Upper lobe of left lung (tissue), 6 donors: ENCODE measurements at regions not wholly inside any gene's neighbourhood (a gene's known extent, or its start where the extent isn't known, plus 50 kb on each side); places are given as distances from the start of the nearest gene placed in this dataset.

Experiments used
- ATAC-seq, 2 donors: fragments of 200-7000 bp; cut with Tn5 transposase; one replicate each; pipeline ENCODE4 v1.9.1; 2022; ENCODE audit warnings: mild to moderate bottlenecking in 2 of 2, moderate library complexity in 2 of 2; ENCODE audit not compliant: low FRiP score in 2 of 2
- DNase-seq, 2 donors: peaks; one replicate each; pipeline ENCODE4 v3.0.0-alpha.2; 2019 to 2020
- H3K27ac ChIP-seq, 4 donors: fragments of 200-600 bp; sonication (generic); one replicate each; pipeline ENCODE4 v1.5.1; 2016 to 2019
- H3K27me3 ChIP-seq, 4 donors: fragments of 200-600 bp; sonication (generic); one replicate each; pipeline ENCODE4 v1.5.1; 2017 to 2019
- H3K36me3 ChIP-seq, 4 donors: fragments of 200-600 bp; sonication (generic); one replicate each; pipeline ENCODE4 v1.5.1; 2016 to 2019
- H3K4me1 ChIP-seq, 4 donors: fragments of 200-600 bp; sonication (generic); one replicate each; pipeline ENCODE4 v1.5.1; 2018 to 2019
- H3K4me3 ChIP-seq, 4 donors: fragments of 200-600 bp; sonication (generic); one replicate each; pipeline ENCODE4 v1.5.1; 2017 to 2019; ENCODE audit warnings: mild to moderate bottlenecking in 2 of 4, moderate library complexity in 1 of 4
- H3K9me3 ChIP-seq, 4 donors: fragments of 200-600 bp; sonication (generic); one replicate each; pipeline ENCODE4 v1.5.1; 2018 to 2019
- CTCF ChIP-seq, 6 experiments: fragments of 450-650 bp in 4 of 6; fragments of 200-600 bp in 2 of 6; sonication (generic) in 2 of 6; IDR thresholded peaks; one replicate each; pipeline ENCODE4 v1.5.1; 2016 to 2019; ENCODE audit warnings: antibody characterized with exemption in 6 of 6
- EP300 ChIP-seq, 4 donors: sonication (generic); formaldehyde crosslinking; IDR thresholded peaks; one replicate each; pipeline ENCODE4 v1.5.1; 2017; ENCODE audit warnings: antibody characterized with exemption in 4 of 4, control low read depth in 2 of 4
- POLR2A ChIP-seq, 4 donors: fragments of 450-650 bp; IDR thresholded peaks; one replicate each; pipeline ENCODE4 v1.5.1; 2016 to 2017; ENCODE audit warnings: antibody characterized with exemption in 4 of 4, mild to moderate bottlenecking in 2 of 4
- POLR2AphosphoS5 ChIP-seq, 2 donors: sonication (generic); formaldehyde crosslinking; IDR thresholded peaks; one replicate each; pipeline ENCODE4 v1.5.1; 2017; ENCODE audit warnings: antibody characterized with exemption in 2 of 2
- WGBS, 2 donors: methylation state at CpG; one replicate each; pipeline ENCODE4 v1.1.5; 2017 to 2018; 5-methylcytosine and 5-hydroxymethylcytosine counted together
- donor health status: DM: no; HTN: no; CAD: no; lungs with moderate emphysema.
- donor health status: DM: no; HTN: yes; CAD: no; lungs with severe emphysema.

- no peak overlapping the region for H3K4me3 ChIP-seq
- no peak overlapping the region for H3K27ac ChIP-seq
- H3K9me3 ChIP-seq, result no peaks in the 10 kb centered on the region
- no peaks in the 10 kb centered on the region for H3K36me3 ChIP-seq
- no peak for ATAC-seq
- TF ChIP-seq EP300 (IDR thresholded peaks at IDR 0.05) (no peak), CTCF (IDR thresholded peaks at IDR 0.05) (no peak), POLR2A (IDR thresholded peaks at IDR 0.05) (no peak), POLR2AphosphoS5 (IDR thresholded peaks at IDR 0.05) (no peak)
- DNase-seq, result no peak
- WGBS, 2 donors, result 77% methylated on average over 5 of the region's 5 CpGs
- H3K4me1 ChIP-seq, result no peaks in the 10 kb centered on the region
- no peaks in the 10 kb centered on the region for H3K27me3 ChIP-seq
Measured at GRCh38 chr4:146071390-146071789, 104.1 kb upstream of the LSM6 start.

GRCh38 chr4:146063143-146063542 is 112.4 kb upstream of the LSM6 start:
- Histone ChIP-seq H3K4me1 (no peaks in the 10 kb centered on the region), H3K36me3 (no peaks in the 10 kb centered on the region)
- TF ChIP-seq POLR2AphosphoS5 (IDR thresholded peaks at IDR 0.05) (no peak), POLR2A (IDR thresholded peaks at IDR 0.05) (no peak), CTCF (IDR thresholded peaks at IDR 0.05) (no peak), EP300 (IDR thresholded peaks at IDR 0.05) (no peak)

DNA sequence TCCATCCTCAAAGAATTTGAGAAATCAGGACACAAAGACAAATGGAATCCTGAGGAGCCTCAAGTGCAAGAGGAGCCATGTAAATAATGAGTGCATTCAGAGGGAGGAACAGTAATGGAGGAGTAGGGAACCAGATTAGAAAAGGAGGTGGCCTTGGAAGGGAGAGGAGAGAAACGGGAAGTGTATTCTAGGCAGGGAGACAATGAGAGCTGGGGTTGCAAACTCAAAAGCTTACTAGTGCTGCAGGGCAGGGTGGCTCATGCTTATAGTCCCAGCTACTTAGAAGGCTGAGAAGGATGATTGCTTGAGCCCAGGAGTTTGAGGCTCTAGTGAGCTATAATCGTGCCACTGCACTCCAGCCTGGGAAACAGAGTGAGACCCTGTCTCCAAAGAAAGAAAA is 113.2 kb upstream of the LSM6 start:
- TF ChIP-seq CTCF (IDR thresholded peaks at IDR 0.05), result no peak
- TF ChIP-seq POLR2A (IDR thresholded peaks at IDR 0.05), result no peak
- no peak for TF ChIP-seq POLR2AphosphoS5 (IDR thresholded peaks at IDR 0.05)
- no peak for TF ChIP-seq EP300 (IDR thresholded peaks at IDR 0.05)
- Histone ChIP-seq H3K9me3 (no peaks in the 10 kb centered on the region), H3K27me3 (no peaks in the 10 kb centered on the region), H3K27ac (no peak overlapping the region), H3K4me1 (no peaks in the 10 kb centered on the region), H3K4me3 (no peak overlapping the region), H3K36me3 (no peaks in the 10 kb centered on the region)
- ATAC-seq, result no peak
- no peak for DNase-seq
- WGBS, 2 donors, result 67 to 78% methylated on average over 2 of the region's 2 CpGs

More at GRCh38 chr4:146063143-146063542, 112.4 kb upstream of the LSM6 start:
- H3K9me3 ChIP-seq, result no peaks in the 10 kb centered on the region
- no peaks in the 10 kb centered on the region for H3K27me3 ChIP-seq
- ATAC-seq (no peak), DNase-seq (no peak)
- H3K4me3 ChIP-seq, result no peak overlapping the region
- H3K27ac ChIP-seq, result no peak overlapping the region

DNA sequence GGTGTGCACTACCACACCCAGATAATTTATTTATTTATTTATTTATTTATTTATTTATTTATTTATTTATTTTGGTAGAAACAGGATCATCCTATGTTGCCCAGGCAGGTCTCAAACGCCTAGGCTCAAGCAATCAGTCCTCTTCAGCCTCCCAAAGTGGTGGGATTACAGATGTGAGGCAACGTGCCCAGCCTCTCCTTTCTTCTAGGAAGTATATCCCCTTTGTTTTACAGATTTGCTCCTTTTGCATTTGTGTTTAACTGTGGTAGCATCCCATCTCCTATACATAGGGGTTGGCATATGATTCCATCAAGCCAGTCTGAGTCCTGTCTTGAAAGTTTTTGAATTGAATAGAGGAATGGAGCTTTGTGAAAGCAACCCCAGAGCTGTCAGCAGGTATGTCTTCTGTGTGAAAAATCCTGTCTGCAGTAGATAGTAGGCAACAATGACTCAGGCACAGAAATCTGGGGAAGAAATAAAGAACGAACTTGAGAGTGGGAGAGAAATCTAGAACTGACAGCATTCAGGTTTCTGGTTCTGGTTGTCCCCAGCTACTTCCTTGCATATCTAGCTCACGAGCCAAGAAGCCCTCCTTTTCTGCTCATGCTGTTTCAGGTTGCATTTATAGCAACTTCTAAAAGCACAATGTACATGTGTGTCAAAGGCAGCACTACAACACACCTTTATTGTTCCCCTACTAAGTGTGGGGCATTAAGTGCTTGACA is 113.7 kb upstream of the LSM6 start:
- no peak overlapping the region for H3K4me3 ChIP-seq
- H3K4me1 ChIP-seq, result no peaks in the 10 kb centered on the region
- 63 to 76% methylated on average over 4 of the region's 4 CpGs for WGBS, 2 donors
- no peak for TF ChIP-seq CTCF (IDR thresholded peaks at IDR 0.05)
- no peak for TF ChIP-seq POLR2A (IDR thresholded peaks at IDR 0.05)
- no peak for TF ChIP-seq POLR2AphosphoS5 (IDR thresholded peaks at IDR 0.05)
- TF ChIP-seq EP300 (IDR thresholded peaks at IDR 0.05), result no peak
- ATAC-seq (no peak), DNase-seq (no peak)
- H3K27me3 ChIP-seq, result no peaks in the 10 kb centered on the region
- no peaks in the 10 kb centered on the region for H3K9me3 ChIP-seq
- no peak overlapping the region for H3K27ac ChIP-seq
- H3K36me3 ChIP-seq, result no peaks in the 10 kb centered on the region

DNA sequence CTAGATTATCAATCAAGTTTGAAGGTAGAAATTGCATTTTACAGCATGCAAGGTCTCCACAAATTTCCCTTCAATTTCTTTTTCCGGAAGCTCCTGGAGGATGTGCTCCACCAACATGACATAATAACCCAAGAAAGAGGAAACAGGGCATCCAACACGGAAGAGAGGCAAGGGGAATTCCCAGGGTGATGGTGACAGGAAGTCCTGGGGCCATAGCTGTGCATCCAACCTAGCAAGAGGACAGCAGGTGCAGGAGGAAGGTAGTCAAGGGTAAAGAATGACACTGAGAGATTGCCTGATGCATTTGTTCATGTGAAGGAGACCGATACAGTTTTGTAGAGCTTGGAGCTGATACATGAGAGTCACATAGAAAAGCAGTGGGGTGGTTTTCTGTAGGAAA is 115.7 kb upstream of the LSM6 start:
- no peak overlapping the region for H3K4me3 ChIP-seq
- TF ChIP-seq POLR2AphosphoS5 (IDR thresholded peaks at IDR 0.05), result no peak
- TF ChIP-seq EP300 (IDR thresholded peaks at IDR 0.05), result no peak
- TF ChIP-seq CTCF (IDR thresholded peaks at IDR 0.05), result no peak
- no peak for TF ChIP-seq POLR2A (IDR thresholded peaks at IDR 0.05)
- peak in 1 of 2 donors; percentile 50 for ATAC-seq

More for the DNA sequence above, 115.7 kb upstream of the LSM6 start:
- WGBS, 2 donors, result 62 to 66% methylated on average over 3 of the region's 3 CpGs
- no peaks in the 10 kb centered on the region for H3K27me3 ChIP-seq
- DNase-seq, result no peak
- no peaks in the 10 kb centered on the region for H3K4me1 ChIP-seq
- no peak overlapping the region for H3K27ac ChIP-seq
- H3K36me3 ChIP-seq, result no peaks in the 10 kb centered on the region
- no peaks in the 10 kb centered on the region for H3K9me3 ChIP-seq
